HEK293 (cell line): ENCODE measurements at regions not wholly inside any gene's neighbourhood (a gene's known extent, or its start where the extent isn't known, plus 50 kb on each side); places are given as distances from the start of the nearest gene placed in this dataset.

ENCODE experiments used
- FEZF1 ChIP-seq: fragments of 450-650 bp; formaldehyde crosslinking; IDR thresholded peaks from 2 replicates; pipeline ENCODE4 v1.5.1; 2016; ENCODE audit warnings: missing biosample characterization, missing genetic modification characterization
- YY1 ChIP-seq: fragments of 450-650 bp; formaldehyde crosslinking; IDR thresholded peaks from 2 replicates; pipeline ENCODE4 v1.5.1; 2018; ENCODE audit warnings: missing biosample characterization, missing genetic modification characterization
- ZBTB21 ChIP-seq: fragments of 450-650 bp; formaldehyde crosslinking; IDR thresholded peaks from 2 replicates; pipeline ENCODE4 v1.5.1; 2017; ENCODE audit warnings: missing biosample characterization, missing genetic modification characterization
- ZFP69B ChIP-seq: fragments of 450-650 bp; formaldehyde crosslinking; IDR thresholded peaks from 2 replicates; pipeline ENCODE4 v1.5.1; 2016; ENCODE audit warnings: missing biosample characterization, missing genetic modification characterization
- ZNF292 ChIP-seq: fragments of 450-650 bp; formaldehyde crosslinking; IDR thresholded peaks from 2 replicates; pipeline ENCODE4 v1.5.1; 2016; ENCODE audit warnings: low read depth, missing biosample characterization, missing genetic modification characterization, borderline replicate concordance
- ZNF561 ChIP-seq: fragments of 450-650 bp; IDR thresholded peaks from 2 replicates; pipeline ENCODE4 v1.5.1; 2018; ENCODE audit warnings: missing biosample characterization, missing genetic modification characterization, borderline replicate concordance
- ZNF664 ChIP-seq: fragments of 450-650 bp; formaldehyde crosslinking; IDR thresholded peaks from 2 replicates; pipeline ENCODE4 v1.5.1; 2016; ENCODE audit warnings: missing biosample characterization, missing genetic modification characterization
- ZNF785 ChIP-seq: fragments of 450-650 bp; formaldehyde crosslinking; IDR thresholded peaks from 2 replicates; pipeline ENCODE4 v1.5.1; 2016; ENCODE audit warnings: missing biosample characterization, missing genetic modification characterization
- ZXDB ChIP-seq: fragments of 450-650 bp; formaldehyde crosslinking; IDR thresholded peaks from 2 replicates; pipeline ENCODE4 v1.5.1; 2016; ENCODE audit warnings: missing biosample characterization, missing genetic modification characterization
- TF ChIP-seq, protein P1 (sequence below): fragments of 450-650 bp; formaldehyde crosslinking; IDR thresholded peaks from 2 replicates; pipeline ENCODE4 v1.5.1; 2016; ENCODE audit warnings: missing biosample characterization, missing genetic modification characterization
- TF ChIP-seq, protein P2 (sequence below): fragments of 450-650 bp; formaldehyde crosslinking; IDR thresholded peaks from 2 replicates; pipeline ENCODE4 v1.5.1; 2016; ENCODE audit warnings: missing biosample characterization, missing genetic modification characterization, low read depth
- TF ChIP-seq, protein P3 (sequence below): fragments of 450-650 bp; formaldehyde crosslinking; IDR thresholded peaks from 2 replicates; pipeline ENCODE4 v1.5.1; 2016; ENCODE audit warnings: missing biosample characterization, missing genetic modification characterization
- TF ChIP-seq, protein P4 (sequence below): fragments of 450-650 bp; formaldehyde crosslinking; conservative IDR thresholded peaks from 2 replicates; pipeline ENCODE4 v1.5.1; 2016; ENCODE audit warnings: low read depth, missing biosample characterization, missing genetic modification characterization

DNA sequence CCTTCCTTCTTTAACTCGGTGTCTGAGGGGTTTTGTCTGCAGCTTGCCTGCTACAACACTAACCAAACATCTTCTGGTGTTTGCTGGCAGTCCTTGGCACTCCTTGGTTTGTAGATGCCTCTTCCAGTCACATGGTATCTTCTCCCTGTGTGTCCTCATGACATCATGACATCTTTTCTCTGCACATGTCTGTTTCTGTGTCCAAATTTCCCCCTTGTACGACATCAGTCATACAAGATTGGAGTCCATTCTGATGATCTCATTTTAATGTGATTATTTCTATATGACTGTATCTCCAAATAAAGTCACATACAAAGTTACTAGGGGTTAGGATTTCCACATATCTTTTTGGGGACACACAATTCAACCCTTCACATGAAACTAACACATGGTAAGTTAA, 152.3 kb upstream of the LRRN1 start:
- TF ChIP-seq, protein P1, sequence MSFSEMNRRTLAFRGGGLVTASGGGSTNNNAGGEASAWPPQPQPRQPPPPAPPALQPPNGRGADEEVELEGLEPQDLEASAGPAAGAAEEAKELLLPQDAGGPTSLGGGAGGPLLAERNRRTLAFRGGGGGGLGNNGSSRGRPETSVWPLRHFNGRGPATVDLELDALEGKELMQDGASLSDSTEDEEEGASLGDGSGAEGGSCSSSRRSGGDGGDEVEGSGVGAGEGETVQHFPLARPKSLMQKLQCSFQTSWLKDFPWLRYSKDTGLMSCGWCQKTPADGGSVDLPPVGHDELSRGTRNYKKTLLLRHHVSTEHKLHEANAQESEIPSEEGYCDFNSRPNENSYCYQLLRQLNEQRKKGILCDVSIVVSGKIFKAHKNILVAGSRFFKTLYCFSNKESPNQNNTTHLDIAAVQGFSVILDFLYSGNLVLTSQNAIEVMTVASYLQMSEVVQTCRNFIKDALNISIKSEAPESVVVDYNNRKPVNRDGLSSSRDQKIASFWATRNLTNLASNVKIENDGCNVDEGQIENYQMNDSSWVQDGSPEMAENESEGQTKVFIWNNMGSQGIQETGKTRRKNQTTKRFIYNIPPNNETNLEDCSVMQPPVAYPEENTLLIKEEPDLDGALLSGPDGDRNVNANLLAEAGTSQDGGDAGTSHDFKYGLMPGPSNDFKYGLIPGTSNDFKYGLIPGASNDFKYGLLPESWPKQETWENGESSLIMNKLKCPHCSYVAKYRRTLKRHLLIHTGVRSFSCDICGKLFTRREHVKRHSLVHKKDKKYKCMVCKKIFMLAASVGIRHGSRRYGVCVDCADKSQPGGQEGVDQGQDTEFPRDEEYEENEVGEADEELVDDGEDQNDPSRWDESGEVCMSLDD (tag by site-specific recombination) = no peak
- TF ChIP-seq FEZF1 (tag by site-specific recombination) = no peak
- TF ChIP-seq ZFP69B (tag by site-specific recombination) = no peak
- TF ChIP-seq, protein P2, sequence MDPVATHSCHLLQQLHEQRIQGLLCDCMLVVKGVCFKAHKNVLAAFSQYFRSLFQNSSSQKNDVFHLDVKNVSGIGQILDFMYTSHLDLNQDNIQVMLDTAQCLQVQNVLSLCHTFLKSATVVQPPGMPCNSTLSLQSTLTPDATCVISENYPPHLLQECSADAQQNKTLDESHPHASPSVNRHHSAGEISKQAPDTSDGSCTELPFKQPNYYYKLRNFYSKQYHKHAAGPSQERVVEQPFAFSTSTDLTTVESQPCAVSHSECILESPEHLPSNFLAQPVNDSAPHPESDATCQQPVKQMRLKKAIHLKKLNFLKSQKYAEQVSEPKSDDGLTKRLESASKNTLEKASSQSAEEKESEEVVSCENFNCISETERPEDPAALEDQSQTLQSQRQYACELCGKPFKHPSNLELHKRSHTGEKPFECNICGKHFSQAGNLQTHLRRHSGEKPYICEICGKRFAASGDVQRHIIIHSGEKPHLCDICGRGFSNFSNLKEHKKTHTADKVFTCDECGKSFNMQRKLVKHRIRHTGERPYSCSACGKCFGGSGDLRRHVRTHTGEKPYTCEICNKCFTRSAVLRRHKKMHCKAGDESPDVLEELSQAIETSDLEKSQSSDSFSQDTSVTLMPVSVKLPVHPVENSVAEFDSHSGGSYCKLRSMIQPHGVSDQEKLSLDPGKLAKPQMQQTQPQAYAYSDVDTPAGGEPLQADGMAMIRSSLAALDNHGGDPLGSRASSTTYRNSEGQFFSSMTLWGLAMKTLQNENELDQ (tag by site-specific recombination) = no peak
- TF ChIP-seq YY1 (tag by site-specific recombination) = no peak
- TF ChIP-seq, protein P3, sequence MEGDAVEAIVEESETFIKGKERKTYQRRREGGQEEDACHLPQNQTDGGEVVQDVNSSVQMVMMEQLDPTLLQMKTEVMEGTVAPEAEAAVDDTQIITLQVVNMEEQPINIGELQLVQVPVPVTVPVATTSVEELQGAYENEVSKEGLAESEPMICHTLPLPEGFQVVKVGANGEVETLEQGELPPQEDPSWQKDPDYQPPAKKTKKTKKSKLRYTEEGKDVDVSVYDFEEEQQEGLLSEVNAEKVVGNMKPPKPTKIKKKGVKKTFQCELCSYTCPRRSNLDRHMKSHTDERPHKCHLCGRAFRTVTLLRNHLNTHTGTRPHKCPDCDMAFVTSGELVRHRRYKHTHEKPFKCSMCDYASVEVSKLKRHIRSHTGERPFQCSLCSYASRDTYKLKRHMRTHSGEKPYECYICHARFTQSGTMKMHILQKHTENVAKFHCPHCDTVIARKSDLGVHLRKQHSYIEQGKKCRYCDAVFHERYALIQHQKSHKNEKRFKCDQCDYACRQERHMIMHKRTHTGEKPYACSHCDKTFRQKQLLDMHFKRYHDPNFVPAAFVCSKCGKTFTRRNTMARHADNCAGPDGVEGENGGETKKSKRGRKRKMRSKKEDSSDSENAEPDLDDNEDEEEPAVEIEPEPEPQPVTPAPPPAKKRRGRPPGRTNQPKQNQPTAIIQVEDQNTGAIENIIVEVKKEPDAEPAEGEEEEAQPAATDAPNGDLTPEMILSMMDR (tag by site-specific recombination) = no peak
- no peak for TF ChIP-seq ZNF292 (tag by site-specific recombination)
- TF ChIP-seq ZNF561 (tag by site-specific recombination) = no peak
- no peak for TF ChIP-seq ZNF785 (tag by site-specific recombination)
- no peak for TF ChIP-seq ZXDB (tag by site-specific recombination)
- no peak for TF ChIP-seq ZNF664 (tag by site-specific recombination)
- TF ChIP-seq ZBTB21 (tag by site-specific recombination) = no peak
- TF ChIP-seq, protein P4, sequence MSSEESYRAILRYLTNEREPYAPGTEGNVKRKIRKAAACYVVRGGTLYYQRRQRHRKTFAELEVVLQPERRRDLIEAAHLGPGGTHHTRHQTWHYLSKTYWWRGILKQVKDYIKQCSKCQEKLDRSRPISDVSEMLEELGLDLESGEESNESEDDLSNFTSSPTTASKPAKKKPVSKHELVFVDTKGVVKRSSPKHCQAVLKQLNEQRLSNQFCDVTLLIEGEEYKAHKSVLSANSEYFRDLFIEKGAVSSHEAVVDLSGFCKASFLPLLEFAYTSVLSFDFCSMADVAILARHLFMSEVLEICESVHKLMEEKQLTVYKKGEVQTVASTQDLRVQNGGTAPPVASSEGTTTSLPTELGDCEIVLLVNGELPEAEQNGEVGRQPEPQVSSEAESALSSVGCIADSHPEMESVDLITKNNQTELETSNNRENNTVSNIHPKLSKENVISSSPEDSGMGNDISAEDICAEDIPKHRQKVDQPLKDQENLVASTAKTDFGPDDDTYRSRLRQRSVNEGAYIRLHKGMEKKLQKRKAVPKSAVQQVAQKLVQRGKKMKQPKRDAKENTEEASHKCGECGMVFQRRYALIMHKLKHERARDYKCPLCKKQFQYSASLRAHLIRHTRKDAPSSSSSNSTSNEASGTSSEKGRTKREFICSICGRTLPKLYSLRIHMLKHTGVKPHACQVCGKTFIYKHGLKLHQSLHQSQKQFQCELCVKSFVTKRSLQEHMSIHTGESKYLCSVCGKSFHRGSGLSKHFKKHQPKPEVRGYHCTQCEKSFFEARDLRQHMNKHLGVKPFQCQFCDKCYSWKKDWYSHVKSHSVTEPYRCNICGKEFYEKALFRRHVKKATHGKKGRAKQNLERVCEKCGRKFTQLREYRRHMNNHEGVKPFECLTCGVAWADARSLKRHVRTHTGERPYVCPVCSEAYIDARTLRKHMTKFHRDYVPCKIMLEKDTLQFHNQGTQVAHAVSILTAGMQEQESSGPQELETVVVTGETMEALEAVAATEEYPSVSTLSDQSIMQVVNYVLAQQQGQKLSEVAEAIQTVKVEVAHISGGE = no peak
